Neutrophil (primary cell): ENCODE measurements at regions not wholly inside any gene's neighbourhood (a gene's known extent, or its start where the extent isn't known, plus 50 kb on each side); places are given as distances from the start of the nearest gene placed in this dataset.

Source experiments
- H3K27ac ChIP-seq: fragments of 200-600 bp; sonication (generic); 2 replicates; pipeline ENCODE4 v1.5.1; 2016; ENCODE audit warnings: mild to moderate bottlenecking, moderate library complexity
- H3K27me3 ChIP-seq: fragments of 200-600 bp; sonication (generic); 2 replicates; pipeline ENCODE4 v1.6.0; 2016; ENCODE audit warnings: mild to moderate bottlenecking
- H3K36me3 ChIP-seq: fragments of 200-600 bp; sonication (generic); 2 replicates; pipeline ENCODE4 v1.5.1; 2017
- H3K4me1 ChIP-seq, 2 experiments: fragments of 200-600 bp in 1 of 2; sonication (generic) in 1 of 2; 1 replicate in 1 of 2; 2 replicates in 1 of 2; pipeline versions ENCODE4 v1.5.1 to v1.6.1; 2013 to 2016; ENCODE audit warnings: low read depth in 1 of 2, low read length in 1 of 2, mild to moderate bottlenecking in 1 of 2, moderate library complexity in 1 of 2; ENCODE audit not compliant: control insufficient read depth in 1 of 2, insufficient read depth in 1 of 2
- H3K4me3 ChIP-seq, 2 experiments: fragments of 200-600 bp in 1 of 2; sonication (generic) in 1 of 2; 1 replicate in 1 of 2; 2 replicates in 1 of 2; pipeline ENCODE4 v1.5.1; 2013 to 2016; ENCODE audit warnings: low read depth in 1 of 2, low read length in 1 of 2, mild to moderate bottlenecking in 1 of 2, moderate library complexity in 1 of 2
- H3K9me3 ChIP-seq: fragments of 200-600 bp; sonication (generic); 2 replicates; pipeline ENCODE4 v1.5.1; 2016
- TF ChIP-seq, protein P1 (sequence below): fragments of 200-600 bp; sonication (generic); IDR thresholded peaks from 2 replicates; pipeline ENCODE4 v1.5.1; 2016; ENCODE audit warnings: antibody characterized with exemption

DNA sequence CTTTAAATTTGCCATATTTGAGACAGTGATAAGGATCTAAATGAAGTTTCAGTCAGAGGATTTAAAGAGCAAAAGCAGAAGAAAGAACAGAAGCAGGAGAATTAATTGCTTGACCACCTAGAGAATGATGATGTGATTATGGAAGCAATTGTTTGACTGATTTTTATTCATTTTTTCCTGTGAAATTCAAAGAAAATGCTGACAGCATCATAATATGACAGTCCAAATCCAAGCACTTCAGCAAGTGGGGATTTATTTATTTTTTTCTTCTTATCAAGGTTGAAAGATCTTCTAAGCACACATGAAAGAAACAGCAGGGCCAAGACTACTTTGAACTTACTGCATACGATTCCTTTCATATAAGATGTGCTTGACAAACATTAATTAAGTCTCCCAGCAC, 125.2 kb downstream of the BMP2 start:
- Histone ChIP-seq H3K27me3 (no peaks in the 10 kb centered on the region), H3K9me3 (no peaks in the 10 kb centered on the region), H3K4me1 (peaks cover 26 to 27% of the 10 kb centered on the region in 2 experiments), H3K4me3 (no peak overlapping the region), H3K27ac (no peak overlapping the region), H3K36me3 (no peaks in the 10 kb centered on the region)
- TF ChIP-seq, protein P1, sequence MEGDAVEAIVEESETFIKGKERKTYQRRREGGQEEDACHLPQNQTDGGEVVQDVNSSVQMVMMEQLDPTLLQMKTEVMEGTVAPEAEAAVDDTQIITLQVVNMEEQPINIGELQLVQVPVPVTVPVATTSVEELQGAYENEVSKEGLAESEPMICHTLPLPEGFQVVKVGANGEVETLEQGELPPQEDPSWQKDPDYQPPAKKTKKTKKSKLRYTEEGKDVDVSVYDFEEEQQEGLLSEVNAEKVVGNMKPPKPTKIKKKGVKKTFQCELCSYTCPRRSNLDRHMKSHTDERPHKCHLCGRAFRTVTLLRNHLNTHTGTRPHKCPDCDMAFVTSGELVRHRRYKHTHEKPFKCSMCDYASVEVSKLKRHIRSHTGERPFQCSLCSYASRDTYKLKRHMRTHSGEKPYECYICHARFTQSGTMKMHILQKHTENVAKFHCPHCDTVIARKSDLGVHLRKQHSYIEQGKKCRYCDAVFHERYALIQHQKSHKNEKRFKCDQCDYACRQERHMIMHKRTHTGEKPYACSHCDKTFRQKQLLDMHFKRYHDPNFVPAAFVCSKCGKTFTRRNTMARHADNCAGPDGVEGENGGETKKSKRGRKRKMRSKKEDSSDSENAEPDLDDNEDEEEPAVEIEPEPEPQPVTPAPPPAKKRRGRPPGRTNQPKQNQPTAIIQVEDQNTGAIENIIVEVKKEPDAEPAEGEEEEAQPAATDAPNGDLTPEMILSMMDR, result no peak

DNA sequence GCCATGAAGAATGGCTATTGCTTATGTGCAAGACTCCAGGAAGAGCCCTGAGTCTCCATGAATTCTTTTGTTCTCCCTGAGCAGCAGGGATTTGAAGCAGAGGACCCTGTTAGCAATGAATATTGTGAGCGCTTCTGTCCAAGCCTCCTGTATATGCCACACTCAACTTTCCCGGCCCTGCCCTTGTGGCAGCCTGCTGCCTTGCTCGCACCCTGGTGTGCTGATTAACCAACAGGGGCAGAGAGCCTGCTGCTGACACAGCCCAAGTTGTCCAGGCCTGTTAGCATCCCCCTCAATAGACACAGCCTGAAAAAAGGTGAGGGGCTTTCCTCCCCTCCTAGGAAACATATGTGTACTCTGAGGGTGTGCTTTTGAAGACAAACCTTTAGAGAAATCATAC, 131.4 kb downstream of the BMP2 start:
- TF ChIP-seq, protein P1, result no peak
- no peaks in the 10 kb centered on the region for H3K4me1 ChIP-seq
- no peak overlapping the region for H3K4me3 ChIP-seq
- H3K36me3 ChIP-seq, result no peaks in the 10 kb centered on the region
- H3K27ac ChIP-seq, result no peak overlapping the region
- H3K27me3 ChIP-seq, result no peaks in the 10 kb centered on the region
- no peaks in the 10 kb centered on the region for H3K9me3 ChIP-seq

DNA sequence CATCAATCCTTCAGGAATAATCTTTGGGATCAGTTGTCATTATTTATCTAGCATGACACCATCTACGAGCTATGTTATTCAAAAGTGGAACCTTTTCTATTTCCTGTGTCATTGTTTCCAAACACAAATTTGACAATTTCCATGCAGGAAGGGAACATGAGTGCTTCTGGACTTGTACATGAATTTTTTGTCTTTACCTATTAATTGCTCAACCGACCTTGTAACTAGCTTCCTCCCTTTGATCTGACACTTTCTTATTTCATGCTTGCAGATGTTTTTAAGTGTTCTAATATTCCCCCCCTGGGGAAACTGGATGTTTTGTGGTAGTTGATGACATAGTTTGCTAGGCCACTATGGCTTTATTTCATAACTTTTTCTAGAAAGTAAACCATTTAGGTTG, 139.4 kb downstream of the BMP2 start:
- Histone ChIP-seq H3K4me3 (no peak overlapping the region), H3K4me1 (peaks cover 0 to 10% of the 10 kb centered on the region in 2 experiments), H3K27ac (no peak overlapping the region), H3K27me3 (peaks cover 3% of the 10 kb centered on the region), H3K36me3 (no peaks in the 10 kb centered on the region), H3K9me3 (no peaks in the 10 kb centered on the region)
- TF ChIP-seq, protein P1, result no peak

DNA sequence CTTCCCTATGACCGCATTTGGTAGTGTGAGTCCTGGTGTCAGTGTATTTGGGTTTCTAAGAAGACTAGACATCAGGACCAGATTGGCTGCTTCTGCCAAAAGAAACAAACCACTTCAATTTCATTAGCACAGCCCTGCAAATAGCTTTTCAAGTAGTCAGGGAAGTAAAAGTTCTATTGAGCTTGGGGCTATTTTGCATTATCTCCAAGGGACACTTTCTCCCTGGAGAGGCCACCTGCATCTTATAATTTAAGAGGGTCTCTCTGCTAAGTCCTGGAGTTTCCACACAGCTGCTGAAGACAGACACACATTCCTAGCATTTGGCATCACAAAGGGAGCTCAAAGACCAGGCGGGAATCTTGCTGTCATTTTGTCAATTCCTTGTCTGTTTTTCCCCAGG, 141.2 kb downstream of the BMP2 start:
- Histone ChIP-seq H3K4me3 (no peak overlapping the region), H3K9me3 (no peaks in the 10 kb centered on the region), H3K27ac (no peak overlapping the region), H3K4me1 (peaks cover 0 to 10% of the 10 kb centered on the region in 2 experiments), H3K36me3 (no peaks in the 10 kb centered on the region), H3K27me3 (peaks cover 3% of the 10 kb centered on the region)
- TF ChIP-seq, protein P1, result no peak

DNA sequence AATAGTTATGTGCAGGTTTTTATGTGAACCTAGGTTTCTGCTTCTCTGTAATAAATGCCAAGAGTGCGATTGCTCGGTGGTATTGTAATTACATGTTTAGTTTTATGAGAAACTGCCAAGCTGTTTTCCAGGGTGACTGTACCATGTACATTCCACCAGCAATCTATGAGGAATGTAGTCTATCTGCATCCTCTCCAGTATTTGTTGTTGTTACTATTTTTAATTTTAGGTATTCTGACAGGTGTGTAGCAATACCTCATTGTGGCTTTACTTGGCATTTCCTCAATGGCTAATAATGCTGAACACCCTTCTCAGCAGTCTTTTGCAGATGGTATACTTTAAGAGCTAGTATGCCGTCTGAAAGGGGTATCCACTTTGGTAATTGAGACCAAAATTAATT, 142.1 kb downstream of the BMP2 start:
- H3K27ac ChIP-seq, result no peak overlapping the region
- H3K4me3 ChIP-seq, result no peak overlapping the region
- TF ChIP-seq, protein P1, result no peak

DNA sequence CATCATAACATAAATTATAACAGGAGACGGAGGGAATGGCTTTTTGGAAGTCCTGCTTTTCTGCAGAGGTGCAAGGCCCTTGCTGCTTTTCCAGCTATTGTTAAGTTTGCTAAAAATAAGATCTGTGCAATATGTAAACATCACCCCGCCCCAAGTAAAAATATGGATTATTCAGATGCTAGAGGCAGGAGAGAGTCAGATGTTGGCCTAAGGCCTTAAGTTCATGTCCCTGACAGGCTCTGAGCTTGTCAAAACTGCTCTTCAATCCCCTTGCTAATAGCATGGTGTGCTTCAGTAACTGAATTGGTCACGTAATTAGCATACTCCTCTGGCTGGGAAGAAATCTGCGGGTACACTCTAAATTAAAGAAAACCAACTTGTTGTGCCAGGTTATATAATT, 147.5 kb downstream of the BMP2 start:
- Histone ChIP-seq H3K36me3 (no peaks in the 10 kb centered on the region), H3K4me3 (no peak overlapping the region), H3K4me1 (no peaks in the 10 kb centered on the region), H3K27ac (no peak overlapping the region), H3K9me3 (no peaks in the 10 kb centered on the region), H3K27me3 (no peaks in the 10 kb centered on the region)
- TF ChIP-seq, protein P1, result no peak

More for the DNA sequence above, 142.1 kb downstream of the BMP2 start:
- no peaks in the 10 kb centered on the region for H3K36me3 ChIP-seq
- H3K9me3 ChIP-seq, result no peaks in the 10 kb centered on the region
- peaks cover 3% of the 10 kb centered on the region for H3K27me3 ChIP-seq
- H3K4me1 ChIP-seq, result peaks cover 0 to 10% of the 10 kb centered on the region in 2 experiments
